HG02943 (cell line): ENCODE measurements at regions not wholly inside any gene's neighbourhood (a gene's known extent, or its start where the extent isn't known, plus 50 kb on each side); places are given as distances from the start of the nearest gene placed in this dataset.
"Not testable (repeated sequence)": the region's sequence is repeated elsewhere in the genome, so short reads cannot be mapped to it uniquely, and the experiment has no call there.

Source experiments
- ATAC-seq: cut with Tn5 transposase; IDR thresholded peaks from one replicate; pipeline ENCODE4 v1.9.1; 2021; ENCODE audit warnings: mild to moderate bottlenecking, low read depth, moderate library complexity; ENCODE audit not compliant: unreplicated experiment

DNA sequence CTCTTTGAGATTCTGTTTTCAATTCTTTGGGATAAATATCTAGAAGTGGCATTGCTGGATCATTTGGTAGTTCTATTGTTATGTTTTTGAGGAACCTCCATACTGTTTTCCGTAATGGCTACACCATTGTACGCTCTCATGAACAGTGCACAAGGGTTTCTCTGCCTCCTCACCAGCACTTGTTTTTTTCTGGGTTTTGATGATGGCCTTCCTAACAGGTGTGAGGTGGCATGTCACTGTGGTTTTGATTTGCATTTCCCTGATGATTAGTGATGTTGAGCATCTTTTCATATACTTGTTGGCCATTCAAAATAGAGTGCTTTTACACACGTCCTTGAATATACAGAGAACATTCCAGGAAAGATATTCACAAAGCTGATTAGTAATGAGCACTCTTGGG, 86.8 kb upstream of the ADORA2B start:
- not testable (repeated sequence) for ATAC-seq

DNA sequence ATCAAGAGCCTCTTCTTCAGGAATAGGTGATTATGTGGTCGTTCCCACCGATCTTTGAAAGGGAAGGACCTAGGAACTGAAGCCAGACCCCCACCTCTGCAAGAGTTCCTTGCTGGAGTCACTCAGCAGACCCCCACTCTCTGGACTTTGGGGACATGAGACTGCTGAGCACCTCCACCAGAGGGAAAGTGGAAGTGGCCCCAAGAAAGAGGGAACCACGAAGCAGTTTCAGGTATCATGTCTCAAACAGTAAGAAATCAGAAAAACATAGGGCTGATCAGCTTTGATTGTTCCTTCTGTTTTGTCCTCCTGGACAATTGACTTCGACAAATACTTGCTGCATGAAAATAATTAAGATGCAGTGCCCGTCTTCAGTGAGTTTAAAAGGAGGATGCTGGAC, 84.2 kb upstream of the ADORA2B start:
- ATAC-seq, result not testable (repeated sequence)

DNA sequence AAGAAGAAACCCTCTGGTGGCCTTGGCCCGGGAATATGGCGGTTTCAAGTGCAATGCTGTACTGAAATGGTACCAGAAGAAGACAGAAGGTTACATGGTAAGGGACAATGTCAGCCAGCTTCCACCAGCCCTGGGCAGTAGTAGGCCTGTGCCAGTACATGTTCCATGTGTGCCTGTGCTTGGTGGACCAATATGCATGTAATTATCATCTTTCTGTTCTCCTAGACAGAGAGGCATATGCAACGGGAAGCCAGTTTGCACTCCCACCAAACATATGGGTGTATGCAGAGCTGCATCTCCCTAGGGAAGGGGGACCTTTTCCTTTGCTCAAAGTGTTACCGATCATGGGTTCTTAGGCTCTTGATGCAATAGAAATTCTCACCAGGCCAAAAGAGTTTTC, 80.9 kb upstream of the ADORA2B start:
- not testable (repeated sequence) for ATAC-seq

DNA sequence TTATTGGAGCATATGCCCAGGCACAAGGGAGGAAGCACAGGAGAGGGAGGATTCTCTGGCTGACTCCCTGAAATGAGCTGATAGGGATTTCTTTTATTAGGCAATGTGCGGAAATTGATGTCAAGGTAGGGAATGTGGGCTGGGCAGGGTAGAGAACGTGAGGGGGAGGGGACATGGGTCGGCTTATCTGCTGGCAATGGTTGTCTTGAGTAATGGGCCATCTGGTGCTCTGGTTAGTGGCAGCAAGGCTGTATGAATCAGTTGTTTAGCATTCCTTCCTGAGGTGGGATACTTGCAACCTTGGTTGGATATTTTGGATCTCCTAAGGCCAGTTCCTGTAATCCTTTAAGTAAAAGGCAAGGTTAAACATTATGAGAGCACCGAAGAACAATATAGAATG, 80.5 kb upstream of the ADORA2B start:
- ATAC-seq, result not testable (repeated sequence)

GRCh38 chr17:15866015-15866414, 78.9 kb upstream of the ADORA2B start:
- not testable (repeated sequence) for ATAC-seq

- not testable (repeated sequence) for ATAC-seq
Measured at GRCh38 chr17:15867331-15867730, 77.6 kb upstream of the ADORA2B start.

GRCh38 chr17:15869868-15870267, 75.1 kb upstream of the ADORA2B start:
- not testable (repeated sequence) for ATAC-seq

DNA sequence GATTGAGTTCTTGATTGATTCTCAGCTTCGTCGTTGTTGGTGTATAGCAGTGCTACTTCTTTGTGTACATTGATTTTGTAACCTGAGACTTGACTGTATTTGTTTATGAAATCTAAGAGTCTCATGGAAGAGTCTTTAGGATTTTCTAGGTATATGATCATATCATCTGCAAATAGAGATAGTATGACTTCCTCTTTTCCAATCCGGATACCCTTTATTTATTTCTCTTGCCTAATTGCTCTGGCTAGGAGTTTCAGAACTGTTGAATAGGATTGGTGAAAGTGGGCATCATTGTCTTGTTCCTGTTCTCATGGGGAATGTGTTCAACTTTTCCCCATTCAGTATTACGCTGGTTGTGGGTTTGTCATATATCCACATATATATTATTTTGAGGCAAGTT, 72.3 kb upstream of the ADORA2B start:
- ATAC-seq, result not testable (repeated sequence)

- not testable (repeated sequence) for ATAC-seq
Measured at GRCh38 chr17:15877882-15878500, 66.9 kb upstream of the ADORA2B start.

GRCh38 chr17:15882058-15882720, 62.7 kb upstream of the ADORA2B start:
- no peak for ATAC-seq

DNA sequence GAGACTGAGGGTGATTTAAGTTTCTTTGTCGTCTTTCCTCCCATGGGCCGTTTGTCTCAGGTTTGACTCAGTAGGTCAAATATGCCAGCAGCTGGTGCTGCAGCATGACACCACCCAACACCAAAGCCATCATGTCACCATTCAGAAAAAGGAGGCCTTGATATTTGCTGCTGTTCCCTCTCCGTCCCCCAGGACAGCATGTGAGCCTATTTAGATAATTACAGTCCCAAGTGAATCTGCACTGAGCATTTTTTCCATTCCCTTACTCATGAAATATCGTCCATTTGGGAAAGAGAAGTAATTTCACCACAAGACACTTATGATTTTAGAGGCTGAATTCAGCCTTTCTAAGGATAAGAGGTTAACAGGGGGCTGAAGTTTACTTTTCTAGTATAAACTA, 62.2 kb upstream of the ADORA2B start:
- ATAC-seq, result no peak

- no peak for ATAC-seq
Measured at GRCh38 chr17:15883617-15884111, 61.3 kb upstream of the ADORA2B start.

GRCh38 chr17:15884731-15885130, 60.2 kb upstream of the ADORA2B start:
- no peak for ATAC-seq

DNA sequence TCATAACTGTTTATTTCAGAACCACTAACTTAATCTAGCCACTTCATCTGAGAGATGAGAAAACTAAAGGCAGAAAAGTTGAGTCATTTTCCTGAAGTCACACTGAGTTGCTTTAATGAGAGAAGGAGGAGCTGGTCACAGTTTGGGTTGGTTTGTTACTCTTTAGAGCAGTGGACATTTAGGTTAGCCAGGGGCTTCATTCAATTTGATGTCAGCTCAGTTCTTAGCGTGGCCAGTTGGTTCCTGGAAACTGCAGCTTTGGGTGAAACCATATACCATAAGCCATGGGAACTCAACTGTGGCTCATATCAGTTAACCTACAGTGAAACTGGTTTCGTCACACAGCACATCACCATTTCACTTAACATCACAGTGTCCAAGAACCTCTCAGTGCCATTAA, 59.2 kb upstream of the ADORA2B start:
- no peak for ATAC-seq

DNA sequence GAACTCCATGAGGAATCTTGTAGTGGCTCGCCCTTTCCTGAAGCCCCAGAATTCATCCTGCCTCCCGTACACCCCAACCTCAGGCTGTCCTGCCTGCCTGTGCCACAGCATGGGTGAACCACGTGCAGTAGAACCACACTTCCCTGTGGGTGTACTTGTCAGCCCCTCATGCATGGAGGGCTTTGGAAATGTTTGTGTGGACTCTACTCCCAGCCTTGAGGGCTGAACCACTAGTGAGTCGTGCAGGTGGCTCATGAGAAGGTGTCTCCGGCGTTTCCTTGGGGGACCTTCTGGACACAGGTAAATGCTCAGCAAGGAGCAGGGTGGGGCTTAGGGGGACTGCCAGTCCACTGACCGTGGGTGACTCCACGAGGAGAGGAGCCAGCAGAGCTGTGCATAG, 58.7 kb upstream of the ADORA2B start:
- no peak for ATAC-seq

DNA sequence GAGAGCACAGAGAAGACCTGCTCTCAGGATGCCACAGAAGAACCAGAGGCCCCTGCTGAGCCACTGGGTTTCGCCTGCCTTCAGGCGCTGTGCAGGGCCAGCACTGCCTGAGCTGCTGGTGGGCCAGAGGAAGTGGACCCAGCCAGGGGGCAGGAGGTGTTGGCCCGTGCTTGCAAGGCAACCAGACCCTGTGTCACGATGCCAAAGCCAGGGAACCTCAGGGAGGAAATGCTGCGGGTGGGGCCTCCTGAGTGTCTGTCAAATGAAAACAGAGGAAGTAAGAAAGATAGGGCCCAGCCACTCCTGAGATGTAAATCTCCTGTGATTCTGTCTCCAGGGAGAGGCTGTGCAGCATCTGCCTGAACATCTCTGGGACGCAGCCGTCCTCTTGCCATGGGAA, 58.1 kb upstream of the ADORA2B start:
- no peak for ATAC-seq

GRCh38 chr17:15888436-15888835, 56.5 kb upstream of the ADORA2B start:
- no peak for ATAC-seq

DNA sequence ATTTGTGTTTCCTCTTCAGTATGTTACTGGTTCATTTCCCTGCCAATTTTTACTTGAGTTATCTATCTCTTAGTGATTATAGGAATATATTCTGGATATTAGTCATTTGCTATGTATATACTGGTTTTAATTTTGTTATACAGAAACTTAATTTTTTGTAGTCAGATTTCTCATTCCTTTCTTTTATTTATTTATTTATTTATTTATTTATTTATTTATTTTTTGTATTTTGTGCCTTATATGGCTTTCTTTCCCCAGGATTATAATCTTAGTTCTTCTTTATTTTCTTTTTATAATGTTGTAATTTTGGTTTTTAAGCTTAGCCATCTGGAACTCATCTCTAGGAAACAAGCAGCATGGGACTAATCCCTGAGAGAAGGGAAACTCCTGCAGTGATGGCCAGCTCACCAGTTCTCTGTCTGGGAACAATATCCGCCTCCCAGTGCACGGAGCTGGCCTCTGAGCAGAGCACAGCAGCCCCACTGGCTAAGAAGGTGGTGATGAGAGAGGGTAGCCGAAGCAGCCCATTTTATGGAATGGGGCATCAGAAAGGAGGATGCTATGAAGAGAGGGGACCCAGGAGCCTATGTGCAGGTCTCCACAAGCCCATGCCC, 54.5 kb upstream of the ADORA2B start:
- ATAC-seq, result no peak

DNA sequence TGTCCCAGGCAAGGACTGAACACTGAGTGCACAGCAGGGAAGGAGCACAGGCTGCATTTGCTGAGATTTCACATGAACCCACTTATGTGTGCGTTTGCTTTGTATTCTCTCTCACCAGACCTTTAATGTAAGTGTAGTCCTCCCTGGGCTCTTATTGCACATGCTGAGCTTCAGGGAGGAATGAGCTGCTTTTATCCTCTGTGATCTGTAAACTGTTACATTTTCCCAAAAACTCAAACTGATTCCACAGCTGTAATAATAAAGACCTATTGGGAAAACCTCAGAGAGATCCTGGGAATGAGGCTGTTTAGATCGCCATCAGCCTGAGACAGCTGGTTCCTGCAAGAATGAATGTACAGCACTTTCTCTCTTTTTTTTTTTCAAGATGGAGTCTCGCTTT, 53.6 kb upstream of the ADORA2B start:
- no peak for ATAC-seq

DNA sequence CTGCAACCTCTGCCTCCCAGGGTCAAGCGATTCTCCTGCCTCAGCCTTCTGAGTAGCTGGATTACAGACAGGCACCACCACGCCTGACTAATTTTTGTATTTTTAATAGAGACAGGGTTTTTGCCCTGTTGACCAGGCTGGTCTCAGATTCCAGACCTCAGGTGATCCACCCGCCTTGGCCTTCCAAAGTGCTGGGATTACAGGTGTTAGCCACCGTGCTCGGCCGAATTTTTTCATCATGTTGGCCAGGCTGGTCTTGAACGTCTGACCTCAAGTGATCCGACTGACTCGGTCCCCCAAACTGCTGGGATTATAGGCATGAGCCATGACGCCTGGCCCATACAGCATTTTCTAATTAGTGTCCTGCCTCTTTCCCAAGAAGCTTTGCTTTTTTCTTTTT, 52.7 kb upstream of the ADORA2B start:
- ATAC-seq, result no peak

DNA sequence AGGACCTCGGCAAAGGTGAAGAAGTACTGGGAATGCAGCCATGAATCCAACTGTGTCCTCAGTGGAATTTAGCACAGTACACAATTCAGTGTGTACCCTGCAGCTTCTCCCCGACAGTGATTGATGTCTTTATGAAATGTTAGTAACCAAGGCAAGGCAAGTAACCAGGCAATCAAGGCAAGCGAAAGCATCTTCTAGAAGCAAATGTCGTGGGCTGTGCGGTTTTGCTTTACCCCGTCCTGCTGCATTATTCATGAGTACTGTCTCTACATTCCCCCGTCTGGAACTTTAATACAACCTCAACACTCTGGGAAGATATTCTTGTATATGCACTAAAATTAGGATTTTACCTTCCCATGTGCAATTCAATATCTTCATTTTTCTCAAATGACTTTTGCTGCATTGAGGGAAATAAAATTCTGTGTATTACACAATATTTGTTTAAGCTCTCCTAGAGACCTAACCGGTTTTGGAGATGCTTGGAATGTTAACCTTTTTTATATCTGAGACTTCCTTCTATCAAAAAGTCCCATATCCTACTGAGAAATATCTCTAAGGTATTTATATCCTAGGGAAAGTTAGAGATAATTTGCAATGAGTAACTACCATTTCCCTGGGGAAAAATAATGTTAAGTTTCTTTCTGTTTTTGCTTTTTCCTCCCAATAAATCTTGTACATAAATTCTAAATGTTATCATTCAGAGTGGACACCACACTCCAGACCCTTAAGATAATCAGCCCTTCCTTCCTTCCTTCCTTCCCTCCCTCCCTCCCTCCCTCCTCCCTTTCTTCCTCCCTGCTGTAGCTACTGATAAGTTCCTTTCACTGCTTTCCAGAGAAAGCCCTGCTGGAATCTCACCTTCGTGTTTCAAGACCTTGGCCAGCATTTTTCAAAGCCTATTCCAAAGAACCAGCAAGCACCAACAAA, 51.9 kb upstream of the ADORA2B start:
- no peak for ATAC-seq
